Duodenal mucosa (tissue), 2 donors: ENCODE measurements at regions not wholly inside any gene's neighbourhood (a gene's known extent, or its start where the extent isn't known, plus 50 kb on each side); places are given as distances from the start of the nearest gene placed in this dataset.

ENCODE experiments used
- H3K27ac ChIP-seq: one replicate; pipeline ENCODE4 v1.7.0; 2013; ENCODE audit warnings: low read depth, low read length
- H3K27me3 ChIP-seq, 2 donors: one replicate each; pipeline ENCODE4 v1.7.0; 2013; ENCODE audit warnings: low read length in 2 of 2, control low read depth in 1 of 2; ENCODE audit not compliant: insufficient read depth in 2 of 2, control insufficient read depth in 1 of 2
- H3K36me3 ChIP-seq, 2 donors: one replicate each; pipeline ENCODE4 v1.7.0; 2013; ENCODE audit warnings: low read length in 2 of 2, control low read depth in 1 of 2; ENCODE audit not compliant: insufficient read depth in 2 of 2, control insufficient read depth in 1 of 2
- H3K4me1 ChIP-seq, 2 donors: one replicate each; pipeline ENCODE4 v1.7.0; 2013; ENCODE audit warnings: low read length in 2 of 2, control low read depth in 1 of 2; ENCODE audit not compliant: insufficient read depth in 2 of 2, control insufficient read depth in 1 of 2
- H3K4me3 ChIP-seq, 2 donors: one replicate each; pipeline ENCODE4 v1.7.0; 2013; ENCODE audit warnings: low read length in 2 of 2, low read depth in 1 of 2
- H3K9ac ChIP-seq, 2 donors: one replicate each; pipeline ENCODE4 v1.7.0; 2013; ENCODE audit warnings: low read length in 2 of 2, low read depth in 1 of 2
- H3K9me3 ChIP-seq, 2 donors: one replicate each; pipeline ENCODE4 v1.7.0; 2013; ENCODE audit warnings: low read length in 2 of 2, control low read depth in 1 of 2; ENCODE audit not compliant: control insufficient read depth in 1 of 2

GRCh38 chr5:103371046-103371607, 112.6 kb downstream of the MACIR start:
- H3K4me3 ChIP-seq = no peak overlapping the region
- H3K27me3 ChIP-seq = no peaks in the 10 kb centered on the region
- peaks cover 8 to 13% of the 10 kb centered on the region in 2 donors for H3K4me1 ChIP-seq
- H3K9me3 ChIP-seq = no peaks in the 10 kb centered on the region
- H3K27ac ChIP-seq = no peak overlapping the region
- no peaks in the 10 kb centered on the region for H3K36me3 ChIP-seq
- no peak overlapping the region for H3K9ac ChIP-seq

GRCh38 chr5:103369125-103370120, 110.9 kb downstream of the MACIR start:
- Histone ChIP-seq H3K4me1 (peaks cover 0 to 7% of the 10 kb centered on the region in 2 donors), H3K27ac (no peak overlapping the region), H3K9ac (no peak overlapping the region), H3K9me3 (no peaks in the 10 kb centered on the region), H3K36me3 (no peaks in the 10 kb centered on the region), H3K4me3 (no peak overlapping the region), H3K27me3 (no peaks in the 10 kb centered on the region)

DNA sequence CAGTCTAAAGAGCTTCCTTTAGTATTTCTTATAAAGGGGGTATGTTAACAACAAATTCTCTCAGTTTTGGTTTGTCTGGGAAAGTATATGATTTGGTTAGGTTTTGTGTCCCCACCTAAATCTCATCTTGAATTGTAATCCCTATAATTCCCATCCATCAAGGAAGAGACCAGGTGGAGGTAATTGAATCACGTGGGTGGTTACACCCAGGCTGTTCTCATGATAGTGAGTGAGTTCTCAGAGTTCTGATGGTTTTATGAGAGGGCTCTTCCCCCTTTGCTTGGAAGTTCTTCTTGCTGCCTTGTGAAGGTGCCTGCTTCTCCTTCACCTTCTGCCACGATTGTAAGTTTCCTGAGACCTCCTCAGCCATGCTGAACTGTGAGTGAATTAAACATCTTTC, 109.1 kb downstream of the MACIR start:
- Histone ChIP-seq H3K27me3 (no peaks in the 10 kb centered on the region), H3K36me3 (no peaks in the 10 kb centered on the region), H3K9ac (no peak overlapping the region), H3K27ac (no peak overlapping the region), H3K4me3 (no peak overlapping the region), H3K4me1 (no peaks in the 10 kb centered on the region), H3K9me3 (no peaks in the 10 kb centered on the region)

GRCh38 chr5:103366918-103367549, 108.5 kb downstream of the MACIR start:
- Histone ChIP-seq H3K36me3 (no peaks in the 10 kb centered on the region), H3K27me3 (no peaks in the 10 kb centered on the region), H3K4me3 (no peak overlapping the region), H3K27ac (no peak overlapping the region), H3K9ac (no peak overlapping the region), H3K9me3 (no peaks in the 10 kb centered on the region), H3K4me1 (no peaks in the 10 kb centered on the region)

DNA sequence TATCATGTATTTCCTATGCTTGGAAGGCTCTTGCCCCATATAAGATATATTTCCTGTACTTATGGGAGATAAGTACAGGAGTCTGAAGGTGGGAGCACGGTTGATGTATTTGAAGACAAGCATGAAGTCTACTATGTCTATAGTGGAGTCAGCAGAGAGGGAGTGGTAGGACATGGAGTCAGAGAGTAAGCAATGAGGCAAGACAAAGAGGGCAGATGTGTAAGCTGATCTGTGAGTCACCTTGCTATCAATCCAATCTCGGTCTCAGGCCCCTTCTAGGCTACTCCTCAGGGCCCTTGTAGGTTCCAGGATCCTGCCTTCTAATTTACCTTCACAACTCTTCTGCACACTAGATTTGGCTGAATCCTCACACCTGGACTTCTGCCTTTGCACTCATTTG, 105.5 kb downstream of the MACIR start:
- H3K4me3 ChIP-seq = no peak overlapping the region
- H3K27me3 ChIP-seq = no peaks in the 10 kb centered on the region
- H3K9me3 ChIP-seq = no peaks in the 10 kb centered on the region
- H3K4me1 ChIP-seq = no peaks in the 10 kb centered on the region
- no peak overlapping the region for H3K27ac ChIP-seq
- H3K9ac ChIP-seq = no peak overlapping the region
- no peaks in the 10 kb centered on the region for H3K36me3 ChIP-seq

DNA sequence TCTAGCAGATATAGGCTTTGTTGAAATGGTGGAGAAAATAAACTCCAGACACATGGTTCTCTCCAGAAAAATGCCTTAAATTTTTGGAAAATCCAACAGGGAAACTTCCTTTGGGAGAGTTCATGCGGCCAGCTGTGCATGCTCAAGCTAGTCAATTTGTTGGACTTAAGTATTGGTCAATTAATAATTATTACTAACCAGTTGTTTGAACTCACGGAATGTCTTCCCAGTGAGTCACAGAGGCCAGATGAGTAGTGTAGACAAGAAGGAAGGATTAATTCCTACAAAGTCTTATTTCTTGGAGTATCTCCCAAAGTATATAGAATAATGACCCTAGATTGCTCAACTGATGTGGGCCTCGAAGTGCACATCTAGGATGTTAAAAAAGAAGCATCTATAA, 103.6 kb downstream of the MACIR start:
- no peaks in the 10 kb centered on the region for H3K36me3 ChIP-seq
- H3K9me3 ChIP-seq = no peaks in the 10 kb centered on the region
- H3K27ac ChIP-seq = no peak overlapping the region
- no peaks in the 10 kb centered on the region for H3K27me3 ChIP-seq
- H3K9ac ChIP-seq = no peak overlapping the region
- H3K4me1 ChIP-seq = peaks cover 0 to 6% of the 10 kb centered on the region in 2 donors
- H3K4me3 ChIP-seq = no peak overlapping the region

DNA sequence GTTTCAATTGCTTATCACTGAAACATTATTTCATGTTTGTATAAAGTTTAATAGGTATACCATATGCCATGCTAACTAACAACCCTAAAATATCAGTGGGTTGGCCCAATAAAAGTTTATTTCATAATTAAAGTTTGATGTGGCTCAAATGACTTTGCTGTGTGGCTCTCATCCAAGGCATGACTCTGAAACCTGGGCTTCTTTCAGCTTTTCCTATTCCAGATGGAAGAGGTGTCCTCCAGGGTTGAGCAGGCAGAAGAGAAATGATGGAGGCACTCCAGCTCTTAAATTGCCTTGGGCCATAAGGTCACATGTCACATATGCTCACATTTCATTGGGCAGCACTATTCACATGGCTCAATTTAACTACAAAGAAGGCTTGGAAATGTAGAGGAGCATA, 101.9 kb downstream of the MACIR start:
- H3K4me3 ChIP-seq = no peak overlapping the region
- no peak overlapping the region for H3K9ac ChIP-seq
- H3K36me3 ChIP-seq = no peaks in the 10 kb centered on the region
- H3K9me3 ChIP-seq = no peaks in the 10 kb centered on the region
- no peaks in the 10 kb centered on the region for H3K27me3 ChIP-seq
- H3K27ac ChIP-seq = no peak overlapping the region
- H3K4me1 ChIP-seq = peaks cover 0 to 6% of the 10 kb centered on the region in 2 donors

- Histone ChIP-seq H3K4me1 (peaks cover 0 to 6% of the 10 kb centered on the region in 2 donors), H3K9me3 (no peaks in the 10 kb centered on the region), H3K4me3 (no peak overlapping the region), H3K27ac (no peak overlapping the region), H3K36me3 (no peaks in the 10 kb centered on the region), H3K9ac (no peak overlapping the region), H3K27me3 (no peaks in the 10 kb centered on the region)
Measured at GRCh38 chr5:103358305-103358995, 99.9 kb downstream of the MACIR start.

DNA sequence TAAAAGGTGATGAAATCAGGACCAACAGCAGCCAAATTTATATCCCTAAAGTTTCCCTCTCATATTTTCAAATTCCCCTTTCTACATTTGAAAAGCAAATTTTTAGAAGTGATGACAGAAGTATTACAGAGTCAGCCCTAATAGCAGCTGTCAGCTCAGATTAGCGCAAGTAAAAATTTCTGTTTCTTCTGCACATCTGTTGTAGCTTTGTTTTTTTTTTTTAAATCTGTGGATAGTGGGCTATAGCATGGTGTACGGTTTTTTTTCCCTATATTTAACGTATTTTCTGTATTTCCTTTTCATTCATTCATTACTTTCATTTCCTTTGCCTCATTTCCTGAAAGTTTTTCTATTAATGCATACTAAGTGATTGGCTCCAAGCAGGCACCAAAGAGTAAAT, 99.1 kb downstream of the MACIR start:
- Histone ChIP-seq H3K4me3 (no peak overlapping the region), H3K27me3 (no peaks in the 10 kb centered on the region)

More for the DNA sequence above, 99.1 kb downstream of the MACIR start:
- H3K9me3 ChIP-seq = no peaks in the 10 kb centered on the region
- no peak overlapping the region for H3K27ac ChIP-seq
- no peak overlapping the region for H3K9ac ChIP-seq
- H3K36me3 ChIP-seq = no peaks in the 10 kb centered on the region
- peaks cover 0 to 6% of the 10 kb centered on the region in 2 donors for H3K4me1 ChIP-seq
